Activated CD4-positive, alpha-beta T cell treated with anti-CD3 and anti-CD28 coated beads for 36 hours (primary cell): ENCODE measurements at regions not wholly inside any gene's neighbourhood (a gene's known extent, or its start where the extent isn't known, plus 50 kb on each side); places are given as distances from the start of the nearest gene placed in this dataset.

Experiments used
- ATAC-seq: fragments of 200-7000 bp; cut with Tn5 transposase; one replicate; pipeline ENCODE4 v1.10.0; 2021; ENCODE audit warnings: mild to moderate bottlenecking, moderate library complexity
- CTCF ChIA-PET: fragments of 350-600 bp; sonication (Branson Sonifier 250); formaldehyde crosslinking; loops from one replicate; lab custom pipeline; 2021; ENCODE audit warnings: antibody characterized with exemption; lab: Charles Lee
- POLR2A ChIA-PET: fragments of 350-600 bp; sonication (Branson Sonifier 250); formaldehyde crosslinking; loops from one replicate; lab custom pipeline; 2021; ENCODE audit warnings: antibody characterized with exemption, inconsistent platforms; lab: Charles Lee
- DNase-seq: peaks from one replicate; pipeline ENCODE4 v3.0.0-alpha.2; 2020
- H3K27ac Mint-ChIP-seq: one replicate; pipeline ENCODE4 v1.8.0; 2021; ENCODE audit warnings: mixed read lengths
- H3K27me3 Mint-ChIP-seq: one replicate; pipeline ENCODE4 v1.8.0; 2021; ENCODE audit warnings: mixed read lengths
- H3K36me3 Mint-ChIP-seq: one replicate; pipeline ENCODE4 v1.8.0; 2021; ENCODE audit warnings: low read depth, mixed read lengths
- H3K4me1 Mint-ChIP-seq: one replicate; pipeline ENCODE4 v1.8.0; 2021; ENCODE audit warnings: mixed read lengths
- H3K4me3 Mint-ChIP-seq: one replicate; pipeline ENCODE4 v1.8.0; 2021; ENCODE audit warnings: mild to moderate bottlenecking, moderate library complexity, mixed read lengths
- H3K9me3 Mint-ChIP-seq: one replicate; pipeline ENCODE4 v1.8.0; 2021; ENCODE audit warnings: low read depth, mixed read lengths
- intact Hi-C, 2 experiments: fragments of 100-400 bp; cut with DNase I in 1 of 2; cut with micrococcal nuclease in 1 of 2; formaldehyde crosslinking; loops; one replicate each; pipeline versions ENCODE4 v1.14.2 to v1.15.1; 2022 to 2024; cut with DNase I, micrococcal nuclease

DNA sequence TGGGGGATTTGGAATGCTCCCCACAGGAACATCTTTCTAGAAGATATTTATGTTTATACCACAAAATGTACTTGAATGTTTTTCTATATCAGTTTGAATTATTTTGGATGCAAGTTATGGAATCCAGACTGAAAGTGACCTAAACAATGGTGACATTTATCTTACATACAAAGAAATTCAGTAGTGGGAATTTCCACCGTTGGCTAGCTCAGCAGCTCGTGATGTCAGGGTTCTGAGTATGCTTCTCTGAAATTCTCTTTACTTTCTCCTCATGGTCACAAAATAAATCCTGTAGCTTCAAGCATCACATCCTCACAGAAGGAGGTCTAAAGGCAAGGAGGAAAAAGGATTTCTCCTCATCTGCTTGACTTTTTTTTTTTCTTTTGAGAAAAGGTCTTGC, 105.3 kb downstream of the AKAIN1 start:
- ATAC-seq: no peak
- Mint-ChIP-seq H3K27me3 (no peaks in the 10 kb centered on the region), H3K36me3 (no peaks in the 10 kb centered on the region), H3K4me1 (no peaks in the 10 kb centered on the region), H3K4me3 (no peak overlapping the region), H3K9me3 (peaks cover 16% of the 10 kb centered on the region), H3K27ac (no peak overlapping the region)
- ChIA-PET POLR2A (no interaction called here), CTCF (interaction anchor here (0.6 to 0.7 kb wide), 2 partner anchors 455 to 867 kb away, joined by 4 read pairs; no protein-coding TSS in a partner anchor)
- intact Hi-C loops: no loop called here
- no peak for DNase-seq

DNA sequence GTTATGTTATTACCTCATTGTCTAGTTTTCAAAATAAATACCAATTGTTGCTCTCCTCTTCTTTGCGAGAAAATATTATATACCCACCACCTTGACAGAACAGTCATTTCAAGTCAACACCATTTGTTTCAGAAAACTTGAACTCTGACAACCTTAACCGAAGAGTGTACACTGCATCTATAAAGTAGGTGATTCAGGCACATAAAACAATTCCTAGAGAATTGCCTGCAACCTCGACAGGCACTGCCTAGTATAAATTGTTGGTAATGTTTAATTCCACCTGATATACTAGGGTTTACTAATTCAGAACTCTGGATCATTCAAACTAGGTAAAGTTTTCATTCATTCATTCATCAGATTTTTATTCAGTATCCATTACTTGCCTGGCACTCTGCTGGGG, 121.8 kb downstream of the AKAIN1 start:
- Mint-ChIP-seq H3K4me3 (no peak overlapping the region), H3K27ac (no peak overlapping the region), H3K9me3 (no peaks in the 10 kb centered on the region), H3K36me3 (no peaks in the 10 kb centered on the region), H3K27me3 (peaks cover 4% of the 10 kb centered on the region), H3K4me1 (peaks cover 3% of the 10 kb centered on the region)
- intact Hi-C loops: loop anchor here in 1 of 2 experiments (10.0 kb wide), 1 partner anchor 1810 kb away; no protein-coding TSS in a partner anchor
- ATAC-seq (no peak), DNase-seq (no peak)
- ChIA-PET CTCF (interaction anchor here (1.2 to 2.4 kb wide), 2 partner anchors 17 to 31 kb away, joined by 3 to 6 read pairs; no protein-coding TSS in a partner anchor), POLR2A (no interaction called here)

DNA sequence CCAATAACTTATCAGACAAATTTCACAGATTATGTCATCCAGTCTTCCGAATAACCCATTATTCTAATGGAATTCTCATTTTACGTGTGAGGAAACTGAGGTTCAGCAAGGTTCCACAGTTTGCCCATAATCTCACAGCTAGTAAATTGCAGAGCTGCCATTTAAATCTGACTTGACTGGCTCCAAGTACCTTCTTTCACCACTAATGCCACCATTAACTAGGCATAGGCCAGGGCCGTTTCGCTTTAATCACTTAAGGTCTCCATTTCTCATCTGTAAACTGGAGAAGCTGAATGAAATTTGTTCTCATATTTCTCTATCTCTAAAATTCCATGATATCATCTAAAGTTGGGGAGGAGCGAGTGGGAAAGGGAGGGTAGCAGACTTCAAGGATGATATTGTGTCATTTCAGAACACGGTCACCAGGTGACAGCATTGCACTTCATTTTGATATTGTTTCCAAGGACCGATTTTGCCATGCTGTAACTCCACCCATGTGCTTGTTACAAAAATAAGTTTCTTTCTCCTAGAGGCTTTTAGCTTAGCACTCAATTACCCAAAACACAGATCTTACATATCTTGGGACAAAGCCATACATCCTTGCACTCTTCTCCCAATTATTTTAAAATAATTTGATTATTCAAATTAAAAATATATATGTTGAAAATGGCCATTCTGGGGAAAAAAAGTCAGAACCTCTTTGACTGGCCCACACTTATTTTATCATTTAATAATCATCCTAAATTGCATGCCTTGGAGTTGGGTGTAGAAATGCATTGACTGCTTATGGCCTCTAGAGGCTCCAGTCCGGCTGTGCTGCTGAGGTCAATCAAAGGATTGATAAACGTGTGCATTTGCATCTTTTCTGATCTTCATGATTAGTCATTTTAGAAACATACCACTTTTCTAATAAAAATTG, 123.8 kb downstream of the AKAIN1 start:
- no peak overlapping the region for H3K27ac Mint-ChIP-seq
- CTCF ChIA-PET: interaction anchor here (0.6 to 2.4 kb wide), 6 partner anchors 13 to 782 kb away, joined by 3 to 6 read pairs (median 4); no protein-coding TSS in a partner anchor
- intact Hi-C loops: loop anchor here in 1 of 2 experiments (1.0 to 10.0 kb wide), 5 partner anchors 33 to 1812 kb away; no protein-coding TSS in a partner anchor

DNA sequence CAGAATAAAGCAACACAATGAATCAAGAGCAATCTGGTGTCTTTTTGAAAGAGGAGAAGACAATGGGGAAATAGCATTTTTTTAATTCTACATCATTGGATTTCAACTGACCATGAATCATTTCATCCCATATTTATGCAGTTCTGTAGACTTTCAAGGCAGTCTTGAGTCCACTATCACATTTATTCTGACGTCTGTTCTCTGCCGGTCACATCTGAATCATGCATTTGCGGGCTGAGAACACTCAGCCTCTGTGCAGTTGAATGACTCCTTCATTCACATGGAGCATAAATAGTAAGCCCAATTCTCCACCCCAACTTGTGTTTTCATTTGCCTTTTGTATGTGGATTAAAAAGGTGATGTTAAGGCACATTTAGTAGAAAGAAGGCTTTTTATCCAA, 128.2 kb downstream of the AKAIN1 start:
- intact Hi-C loops: no loop called here
- no peak for DNase-seq
- no peak for ATAC-seq
- H3K27me3 Mint-ChIP-seq: no peaks in the 10 kb centered on the region
- CTCF ChIA-PET: no interaction called here
- peaks cover 3% of the 10 kb centered on the region for H3K4me1 Mint-ChIP-seq
- no peak overlapping the region for H3K4me3 Mint-ChIP-seq
- POLR2A ChIA-PET: no interaction called here
- H3K27ac Mint-ChIP-seq: no peak overlapping the region
- no peaks in the 10 kb centered on the region for H3K36me3 Mint-ChIP-seq
- no peaks in the 10 kb centered on the region for H3K9me3 Mint-ChIP-seq

More for the DNA sequence above, 123.8 kb downstream of the AKAIN1 start:
- POLR2A ChIA-PET: no interaction called here
- H3K4me3 Mint-ChIP-seq: no peak overlapping the region
- no peaks in the 10 kb centered on the region for H3K36me3 Mint-ChIP-seq
- peaks cover 3% of the 10 kb centered on the region for H3K4me1 Mint-ChIP-seq
- DNase-seq: peak; percentile 46
- no peaks in the 10 kb centered on the region for H3K9me3 Mint-ChIP-seq
- peaks cover under 1% of the 10 kb centered on the region for H3K27me3 Mint-ChIP-seq
- peak; percentile 76 for ATAC-seq

DNA sequence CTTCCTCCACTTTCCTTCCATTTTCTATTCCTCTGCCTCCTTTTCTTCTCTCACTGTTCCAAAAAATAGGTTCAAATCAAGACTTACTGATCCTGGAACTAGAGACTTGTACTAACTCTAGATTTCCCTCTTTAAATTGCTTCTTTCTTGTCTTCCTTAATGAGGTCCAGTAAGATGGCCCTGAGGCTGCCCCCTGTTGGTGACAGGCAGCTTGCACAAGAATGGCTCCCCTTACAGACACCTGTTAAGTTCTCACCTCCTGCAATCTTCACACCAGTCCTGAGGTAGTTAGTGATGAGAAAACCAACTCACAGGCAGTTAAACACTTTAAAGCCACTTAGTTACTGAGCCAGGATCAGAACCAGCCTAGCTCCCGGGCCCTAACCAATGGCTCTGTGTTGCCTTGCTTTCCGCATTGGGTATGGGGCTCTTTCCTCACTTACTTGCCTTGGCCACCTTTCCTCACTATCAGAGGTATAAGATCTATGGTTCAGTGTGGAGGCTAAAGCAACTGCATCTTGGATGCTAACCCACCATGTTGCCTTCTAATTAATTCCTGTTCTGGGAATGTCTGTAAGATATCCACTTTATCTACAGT, 130.6 kb downstream of the AKAIN1 start:
- intact Hi-C loops: no loop called here
- Mint-ChIP-seq H3K36me3 (no peaks in the 10 kb centered on the region), H3K4me3 (no peak overlapping the region), H3K27me3 (no peaks in the 10 kb centered on the region), H3K9me3 (no peaks in the 10 kb centered on the region), H3K27ac (no peak overlapping the region), H3K4me1 (no peaks in the 10 kb centered on the region)
- CTCF ChIA-PET: interaction anchor here (0.7 kb wide), 1 partner anchor 204 kb away, joined by 4 read pairs; no protein-coding TSS in a partner anchor
- ATAC-seq (peak; percentile 49), DNase-seq (peak; percentile 60)
- POLR2A ChIA-PET: no interaction called here

DNA sequence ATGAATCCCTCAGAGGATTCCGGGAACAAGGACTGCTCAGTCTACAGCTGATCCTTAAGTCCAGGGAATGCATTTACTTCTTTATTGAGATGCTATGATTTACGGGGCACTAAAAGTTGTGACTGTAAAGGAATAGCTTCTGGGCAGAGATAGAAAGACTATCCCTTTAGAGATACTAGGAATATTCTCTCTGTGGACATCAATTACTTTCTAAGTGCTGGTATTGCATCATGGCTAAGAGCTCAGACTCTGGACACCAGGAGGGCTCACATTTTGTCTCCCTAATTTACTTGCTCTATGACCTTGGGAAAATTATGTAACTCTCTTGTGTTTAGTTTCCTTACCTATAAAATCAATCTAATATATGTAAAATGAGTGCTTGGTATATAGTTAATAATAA, 131.4 kb downstream of the AKAIN1 start:
- CTCF ChIA-PET: no interaction called here
- no peaks in the 10 kb centered on the region for H3K4me1 Mint-ChIP-seq

DNA sequence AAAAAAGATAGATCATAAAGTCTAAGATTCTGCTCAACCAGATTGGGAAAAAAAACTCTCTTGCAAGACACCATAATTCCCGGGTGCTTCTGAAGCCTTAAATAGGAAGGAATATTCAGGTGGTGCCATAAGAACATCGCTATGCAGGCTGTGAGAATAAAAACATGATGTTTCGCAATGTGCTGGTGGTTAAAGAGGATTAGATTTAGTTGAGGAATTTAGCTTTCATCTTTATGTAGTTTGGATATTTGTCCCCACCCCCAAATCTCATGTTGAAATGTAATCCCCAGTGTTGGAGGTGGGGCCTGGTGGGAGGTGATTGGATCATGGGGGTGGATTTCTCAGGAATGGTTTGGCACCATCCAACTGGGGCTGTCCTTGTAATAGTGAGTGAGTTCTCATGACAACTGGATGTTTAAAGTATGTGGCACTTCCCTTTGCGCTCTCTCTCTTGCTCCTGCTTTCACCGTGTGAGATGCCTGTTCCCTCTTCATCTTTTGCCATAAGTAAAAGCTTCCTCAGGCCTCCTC, 132.2 kb downstream of the AKAIN1 start:
- ChIA-PET POLR2A (no interaction called here), CTCF (interaction anchor here (0.6 kb wide), 1 partner anchor 259 kb away, joined by 3 read pairs; no protein-coding TSS in a partner anchor)
- H3K4me1 Mint-ChIP-seq: no peaks in the 10 kb centered on the region
- H3K27ac Mint-ChIP-seq: no peak overlapping the region
- no peaks in the 10 kb centered on the region for H3K27me3 Mint-ChIP-seq
- H3K9me3 Mint-ChIP-seq: no peaks in the 10 kb centered on the region
- H3K4me3 Mint-ChIP-seq: no peak overlapping the region
- H3K36me3 Mint-ChIP-seq: no peaks in the 10 kb centered on the region
- no peak for ATAC-seq
- DNase-seq: no peak
- intact Hi-C loops: no loop called here

More for the DNA sequence above, 131.4 kb downstream of the AKAIN1 start:
- H3K36me3 Mint-ChIP-seq: no peaks in the 10 kb centered on the region
- no peak for ATAC-seq
- intact Hi-C loops: no loop called here
- no peak for DNase-seq
- POLR2A ChIA-PET: no interaction called here
- no peak overlapping the region for H3K27ac Mint-ChIP-seq
- no peak overlapping the region for H3K4me3 Mint-ChIP-seq
- no peaks in the 10 kb centered on the region for H3K9me3 Mint-ChIP-seq
- H3K27me3 Mint-ChIP-seq: no peaks in the 10 kb centered on the region

DNA sequence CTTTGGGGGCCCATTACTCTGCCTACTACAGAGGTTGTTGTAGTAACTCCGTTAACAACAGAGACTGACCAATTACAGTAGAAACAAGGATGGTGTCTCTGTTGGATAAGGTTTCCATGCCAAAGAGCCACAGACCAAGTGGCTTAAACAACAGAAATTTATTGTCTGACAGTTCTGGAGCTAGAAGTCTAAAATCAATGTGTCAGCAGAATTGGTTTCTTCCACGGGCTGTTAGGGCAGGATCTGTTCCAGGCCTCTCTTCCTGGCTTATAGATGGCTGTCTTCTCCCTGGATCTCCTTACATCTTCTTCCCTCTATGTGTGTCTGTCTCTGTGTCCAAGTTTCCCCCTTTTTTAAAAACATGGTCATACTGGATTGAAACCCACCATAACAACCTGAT, 135.3 kb downstream of the AKAIN1 start:
- ChIA-PET CTCF (interaction anchor here (0.5 kb wide), 1 partner anchor 323 kb away, joined by 3 read pairs; no protein-coding TSS in a partner anchor), POLR2A (no interaction called here)
- Mint-ChIP-seq H3K36me3 (no peaks in the 10 kb centered on the region), H3K4me3 (no peak overlapping the region), H3K9me3 (no peaks in the 10 kb centered on the region), H3K4me1 (peaks cover 18% of the 10 kb centered on the region), H3K27me3 (no peaks in the 10 kb centered on the region), H3K27ac (no peak overlapping the region)
- ATAC-seq: no peak
- DNase-seq: no peak
- intact Hi-C loops: no loop called here

DNA sequence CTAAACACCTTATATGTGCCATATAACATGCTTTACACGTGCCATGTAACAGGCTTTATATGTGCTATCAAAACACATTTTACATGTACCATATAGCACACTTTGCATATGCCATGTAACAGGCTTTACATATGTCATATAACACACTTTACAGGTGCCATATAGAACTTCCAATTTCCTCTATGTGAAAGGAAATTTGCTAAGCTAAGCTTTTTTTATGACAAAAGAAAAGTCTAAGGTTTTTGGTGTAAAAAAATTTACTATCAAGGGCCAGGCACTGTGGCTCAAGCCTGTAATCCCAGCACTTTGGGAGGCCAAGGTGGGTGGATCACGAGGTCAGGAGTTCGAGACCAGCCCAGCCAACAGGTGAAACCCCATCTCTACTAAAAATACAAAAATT, 136.5 kb downstream of the AKAIN1 start:
- no peaks in the 10 kb centered on the region for H3K9me3 Mint-ChIP-seq
- H3K4me1 Mint-ChIP-seq: peaks cover 18% of the 10 kb centered on the region
- no peaks in the 10 kb centered on the region for H3K36me3 Mint-ChIP-seq
- no peak for DNase-seq
- no peak for ATAC-seq
- H3K27ac Mint-ChIP-seq: no peak overlapping the region
- intact Hi-C loops: no loop called here
- ChIA-PET POLR2A (no interaction called here), CTCF (interaction anchor here (1.2 to 1.3 kb wide), 2 partner anchors 12 to 154 kb away, joined by 3 to 5 read pairs; no protein-coding TSS in a partner anchor)
- no peak overlapping the region for H3K4me3 Mint-ChIP-seq
- H3K27me3 Mint-ChIP-seq: no peaks in the 10 kb centered on the region

DNA sequence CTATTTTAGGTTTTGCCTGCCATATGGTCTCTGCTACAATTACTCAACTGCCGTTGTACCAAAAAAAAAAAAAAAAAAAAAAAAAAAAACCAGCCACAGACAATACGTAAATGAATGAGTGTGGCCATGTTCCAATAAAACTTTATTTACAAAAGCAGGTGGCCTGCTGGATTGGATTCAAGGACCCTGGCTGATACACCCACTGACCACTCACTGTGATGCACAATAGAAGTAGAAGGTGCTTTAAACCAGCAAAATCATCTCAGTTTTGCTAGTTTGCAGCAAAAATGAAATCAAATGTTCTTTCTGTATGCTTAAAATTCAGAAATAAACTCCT, 137.4 kb downstream of the AKAIN1 start:
- POLR2A ChIA-PET: no interaction called here
- H3K36me3 Mint-ChIP-seq: no peaks in the 10 kb centered on the region
- no peak for ATAC-seq
- CTCF ChIA-PET: interaction anchor here (1.3 to 4.3 kb wide), 4 partner anchors 10 to 952 kb away, joined by 5 to 27 read pairs (median 10); no protein-coding TSS in a partner anchor
- DNase-seq: no peak
- no peaks in the 10 kb centered on the region for H3K9me3 Mint-ChIP-seq
- peaks cover 18% of the 10 kb centered on the region for H3K4me1 Mint-ChIP-seq
- no peak overlapping the region for H3K27ac Mint-ChIP-seq
- intact Hi-C loops: loop anchor here (5.0 to 10.0 kb wide), 2 partner anchors 1285 to 1287 kb away; no protein-coding TSS in a partner anchor
- no peak overlapping the region for H3K4me3 Mint-ChIP-seq
- peaks cover 2% of the 10 kb centered on the region for H3K27me3 Mint-ChIP-seq
